Activated B cell treated with CpG ODN at 0.5 μM for 24 hours (primary cell): ENCODE measurements at regions not wholly inside any gene's neighbourhood (a gene's known extent, or its start where the extent isn't known, plus 50 kb on each side); places are given as distances from the start of the nearest gene placed in this dataset.

ENCODE experiments used
- ATAC-seq: fragments of 200-7000 bp; cut with Tn5 transposase; one replicate; pipeline ENCODE4 v1.10.0; 2021; ENCODE audit warnings: low read depth, mild to moderate bottlenecking, moderate library complexity
- CTCF ChIA-PET: fragments of 350-600 bp; sonication (Branson Sonifier 250); formaldehyde crosslinking; loops from one replicate; lab custom pipeline; 2021; ENCODE audit warnings: antibody characterized with exemption; lab: Charles Lee
- POLR2A ChIA-PET: fragments of 350-600 bp; sonication (Branson Sonifier 250); formaldehyde crosslinking; loops from one replicate; lab custom pipeline; 2021; ENCODE audit warnings: antibody characterized with exemption; lab: Charles Lee
- DNase-seq: peaks from one replicate; pipeline ENCODE4 v3.0.0; 2022
- H3K27ac Mint-ChIP-seq: one replicate; pipeline ENCODE4 v1.8.0; 2020; ENCODE audit warnings: mixed read lengths
- H3K27me3 Mint-ChIP-seq: one replicate; pipeline ENCODE4 v1.8.0; 2021; ENCODE audit warnings: mixed read lengths
- H3K36me3 Mint-ChIP-seq: one replicate; pipeline ENCODE4 v1.8.0; 2021; ENCODE audit warnings: low read depth, mixed read lengths
- H3K4me1 Mint-ChIP-seq: one replicate; pipeline ENCODE4 v1.8.0; 2021; ENCODE audit warnings: mixed read lengths
- H3K4me3 Mint-ChIP-seq: one replicate; pipeline ENCODE4 v1.8.0; 2020; ENCODE audit warnings: mild to moderate bottlenecking, mixed read lengths
- H3K9me3 Mint-ChIP-seq: one replicate; pipeline ENCODE4 v1.8.0; 2020; ENCODE audit warnings: mixed read lengths
- intact Hi-C: fragments of 100-400 bp; cut with micrococcal nuclease; formaldehyde crosslinking; loops from one replicate; pipeline ENCODE4 v1.15.1; 2024
- TF ChIP-seq, protein P1 (sequence below): fragments of 200-600 bp; IDR thresholded peaks from one replicate; pipeline ENCODE4 v1.8.0; 2022; ENCODE audit warnings: antibody characterized with exemption, mild to moderate bottlenecking

DNA sequence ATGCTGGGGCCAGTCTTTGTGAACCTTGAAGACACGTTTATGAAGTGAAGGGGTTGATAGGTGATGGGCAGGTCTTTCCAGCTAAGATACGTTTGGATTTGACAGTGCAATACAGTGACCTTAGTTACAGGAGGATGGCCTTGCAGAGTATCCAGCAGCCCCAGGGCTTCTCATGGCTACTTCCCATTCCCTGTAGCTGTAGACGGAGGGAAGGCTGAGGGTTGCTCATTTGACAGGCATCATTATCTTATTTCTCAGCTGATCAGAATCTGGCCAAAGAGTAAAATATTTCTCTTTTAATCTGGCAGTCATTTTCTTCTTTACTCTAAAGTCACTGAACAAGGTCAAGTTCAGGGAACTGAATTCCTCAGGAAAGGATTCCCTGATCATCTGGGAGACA lies 85.1 kb upstream of the RMDN2 start:
- Mint-ChIP-seq H3K4me1 (no peaks in the 10 kb centered on the region), H3K9me3 (no peaks in the 10 kb centered on the region), H3K27me3 (peaks cover 7% of the 10 kb centered on the region), H3K36me3 (no peaks in the 10 kb centered on the region), H3K27ac (no peak overlapping the region), H3K4me3 (no peak overlapping the region)
- ATAC-seq, result no peak
- intact Hi-C loops, result no loop called here
- TF ChIP-seq, protein P1, sequence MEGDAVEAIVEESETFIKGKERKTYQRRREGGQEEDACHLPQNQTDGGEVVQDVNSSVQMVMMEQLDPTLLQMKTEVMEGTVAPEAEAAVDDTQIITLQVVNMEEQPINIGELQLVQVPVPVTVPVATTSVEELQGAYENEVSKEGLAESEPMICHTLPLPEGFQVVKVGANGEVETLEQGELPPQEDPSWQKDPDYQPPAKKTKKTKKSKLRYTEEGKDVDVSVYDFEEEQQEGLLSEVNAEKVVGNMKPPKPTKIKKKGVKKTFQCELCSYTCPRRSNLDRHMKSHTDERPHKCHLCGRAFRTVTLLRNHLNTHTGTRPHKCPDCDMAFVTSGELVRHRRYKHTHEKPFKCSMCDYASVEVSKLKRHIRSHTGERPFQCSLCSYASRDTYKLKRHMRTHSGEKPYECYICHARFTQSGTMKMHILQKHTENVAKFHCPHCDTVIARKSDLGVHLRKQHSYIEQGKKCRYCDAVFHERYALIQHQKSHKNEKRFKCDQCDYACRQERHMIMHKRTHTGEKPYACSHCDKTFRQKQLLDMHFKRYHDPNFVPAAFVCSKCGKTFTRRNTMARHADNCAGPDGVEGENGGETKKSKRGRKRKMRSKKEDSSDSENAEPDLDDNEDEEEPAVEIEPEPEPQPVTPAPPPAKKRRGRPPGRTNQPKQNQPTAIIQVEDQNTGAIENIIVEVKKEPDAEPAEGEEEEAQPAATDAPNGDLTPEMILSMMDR, result no peak
- no peak for DNase-seq
- CTCF ChIA-PET, result interaction anchor here (0.9 to 11.1 kb wide), 3 partner anchors 37 to 444 kb away, joined by 3 to 289 read pairs (median 5); no protein-coding TSS in a partner anchor
- POLR2A ChIA-PET, result no interaction called here

DNA sequence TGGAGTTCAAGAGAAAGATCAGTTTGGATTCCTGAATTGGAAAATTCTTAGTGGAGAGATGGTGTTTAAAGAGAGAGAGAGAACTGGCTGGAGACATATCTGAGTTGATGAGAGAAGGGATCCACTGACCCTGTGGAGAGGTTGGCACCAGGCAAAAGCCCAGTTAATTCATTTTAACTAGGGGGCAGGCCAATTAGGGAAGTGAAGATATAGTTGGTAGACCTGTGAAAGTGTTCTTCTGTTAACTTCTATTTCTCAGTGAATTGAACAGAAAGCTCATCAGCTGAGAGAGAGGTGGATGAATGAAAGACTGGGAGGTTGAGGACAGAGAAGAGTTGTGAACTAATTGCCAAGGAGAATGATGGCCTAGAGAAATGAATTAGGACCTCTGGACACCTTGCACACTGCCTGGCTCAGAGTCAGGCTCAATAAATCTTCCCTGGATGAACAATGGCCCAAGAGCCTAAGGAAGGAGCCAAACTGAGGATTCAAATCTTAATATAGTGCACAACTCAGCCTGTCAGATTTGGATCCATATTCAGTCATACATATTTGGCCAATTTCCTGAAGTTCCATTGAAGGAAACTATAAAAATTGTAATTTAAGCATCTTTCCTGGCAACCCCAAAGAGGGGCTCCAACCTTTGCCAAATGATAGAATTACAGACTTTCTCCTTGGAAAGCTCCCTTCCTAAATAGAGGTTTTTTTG lies 82.2 kb upstream of the RMDN2 start:
- no peak for ATAC-seq
- no peaks in the 10 kb centered on the region for H3K36me3 Mint-ChIP-seq
- no peaks in the 10 kb centered on the region for H3K4me1 Mint-ChIP-seq

DNA sequence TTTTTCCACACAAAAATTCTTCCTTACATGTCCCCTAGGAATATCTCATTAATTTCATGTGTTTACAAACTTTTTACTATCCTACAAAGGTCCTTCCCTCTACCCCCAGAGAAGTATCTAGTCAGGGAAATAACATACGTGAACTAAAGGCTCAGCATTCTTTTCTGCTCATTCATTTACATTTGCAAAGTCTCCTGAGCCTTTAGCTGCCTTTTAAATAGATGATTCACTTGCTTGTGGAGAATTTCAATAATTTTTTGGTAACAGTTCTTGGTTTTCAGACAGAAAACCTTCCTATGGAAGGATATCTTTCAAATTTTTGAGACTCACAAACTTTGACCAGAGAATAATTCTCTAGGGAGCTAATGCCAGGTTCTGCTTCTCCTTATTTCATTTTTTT lies 81.5 kb upstream of the RMDN2 start:
- H3K27me3 Mint-ChIP-seq, result peaks cover 5% of the 10 kb centered on the region
- DNase-seq (no peak), ATAC-seq (no peak)
- no peaks in the 10 kb centered on the region for H3K36me3 Mint-ChIP-seq
- no peak overlapping the region for H3K27ac Mint-ChIP-seq
- CTCF ChIA-PET, result interaction anchor here (1.4 kb wide), 1 partner anchor 11 kb away, joined by 6 read pairs; no protein-coding TSS in a partner anchor
- H3K4me3 Mint-ChIP-seq, result no peak overlapping the region
- H3K9me3 Mint-ChIP-seq, result no peaks in the 10 kb centered on the region
- TF ChIP-seq, protein P1, result no peak
- H3K4me1 Mint-ChIP-seq, result no peaks in the 10 kb centered on the region
- POLR2A ChIA-PET, result no interaction called here
- intact Hi-C loops, result no loop called here

More for the DNA sequence above, 82.2 kb upstream of the RMDN2 start:
- intact Hi-C loops, result no loop called here
- ChIA-PET POLR2A (no interaction called here), CTCF (interaction anchor here (1.4 kb wide), 1 partner anchor 10 kb away, joined by 6 read pairs; no protein-coding TSS in a partner anchor)
- Mint-ChIP-seq H3K27me3 (peaks cover 7% of the 10 kb centered on the region), H3K27ac (no peak overlapping the region), H3K9me3 (no peaks in the 10 kb centered on the region), H3K4me3 (no peak overlapping the region)
- TF ChIP-seq, protein P1, result no peak
- no peak for DNase-seq

DNA sequence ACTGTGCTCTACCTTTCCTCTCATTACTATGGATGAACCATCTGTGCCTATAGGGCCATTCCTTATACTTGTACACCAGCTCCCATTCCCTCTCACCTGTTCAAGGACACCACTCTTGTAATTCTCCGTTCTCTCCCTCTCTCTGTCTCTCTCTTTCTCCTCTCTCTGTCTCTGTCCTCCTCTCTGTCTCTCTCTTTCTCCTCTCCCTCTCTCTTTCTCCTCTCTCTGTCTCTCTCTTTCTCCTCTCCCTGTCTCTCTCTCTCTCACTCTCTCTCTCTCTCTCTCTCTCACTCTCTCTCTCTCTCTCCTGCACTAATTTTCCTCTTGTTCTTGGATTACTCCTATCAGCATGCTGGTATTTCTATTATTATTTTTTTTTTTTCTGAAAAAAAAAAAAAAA lies 78.9 kb upstream of the RMDN2 start:
- CTCF ChIA-PET, result interaction anchor here (1.5 kb wide), 1 partner anchor 14 kb away, joined by 3 read pairs; no protein-coding TSS in a partner anchor
- no peaks in the 10 kb centered on the region for H3K36me3 Mint-ChIP-seq

DNA sequence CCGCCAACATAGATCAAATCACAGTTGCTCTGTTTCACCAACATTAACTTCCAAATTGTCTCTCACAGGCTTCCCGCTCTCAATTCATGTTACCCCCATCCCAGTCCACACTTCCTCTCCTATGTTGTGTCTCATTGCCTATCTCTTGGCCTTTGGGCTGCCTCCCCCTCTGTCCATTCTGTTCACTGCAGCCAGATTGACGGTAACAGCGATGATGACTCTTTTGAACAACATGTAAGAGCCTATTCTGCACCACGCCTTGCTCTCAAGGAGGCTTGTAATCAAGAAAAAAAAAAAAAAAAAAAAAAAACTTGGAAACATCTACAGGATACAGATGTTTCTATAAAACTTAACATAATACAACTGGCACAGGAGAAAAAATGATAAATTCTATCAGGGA lies 77.3 kb upstream of the RMDN2 start:
- Mint-ChIP-seq H3K9me3 (no peaks in the 10 kb centered on the region), H3K27ac (no peak overlapping the region), H3K27me3 (no peaks in the 10 kb centered on the region), H3K36me3 (no peaks in the 10 kb centered on the region), H3K4me3 (no peak overlapping the region), H3K4me1 (peaks cover 22% of the 10 kb centered on the region)
- intact Hi-C loops, result no loop called here
- ChIA-PET POLR2A (no interaction called here), CTCF (no interaction called here)
- DNase-seq (no peak), ATAC-seq (no peak)
- TF ChIP-seq, protein P1, result no peak

More for the DNA sequence above, 78.9 kb upstream of the RMDN2 start:
- DNase-seq (no peak), ATAC-seq (no peak)
- intact Hi-C loops, result no loop called here
- peaks cover 5% of the 10 kb centered on the region for H3K27me3 Mint-ChIP-seq
- TF ChIP-seq, protein P1, result no peak
- H3K27ac Mint-ChIP-seq, result no peak overlapping the region
- no peak overlapping the region for H3K4me3 Mint-ChIP-seq
- H3K9me3 Mint-ChIP-seq, result no peaks in the 10 kb centered on the region
- peaks cover 9% of the 10 kb centered on the region for H3K4me1 Mint-ChIP-seq
- POLR2A ChIA-PET, result no interaction called here
